NB4 (cell line): ENCODE measurements at regions not wholly inside any gene's neighbourhood (a gene's known extent, or its start where the extent isn't known, plus 50 kb on each side); places are given as distances from the start of the nearest gene placed in this dataset.

Experiments used
- POLR2A ChIP-seq: IDR thresholded peaks from 2 replicates; pipeline ENCODE4 v1.6.1; 2011; ENCODE audit warnings: mild to moderate bottlenecking; ENCODE audit not compliant: insufficient read length; ENCODE audit errors: extremely low read depth
- TF ChIP-seq, protein P1 (sequence below): IDR thresholded peaks from one replicate; pipeline ENCODE4 v1.5.1; 2012; ENCODE audit warnings: low read depth, low read length

DNA sequence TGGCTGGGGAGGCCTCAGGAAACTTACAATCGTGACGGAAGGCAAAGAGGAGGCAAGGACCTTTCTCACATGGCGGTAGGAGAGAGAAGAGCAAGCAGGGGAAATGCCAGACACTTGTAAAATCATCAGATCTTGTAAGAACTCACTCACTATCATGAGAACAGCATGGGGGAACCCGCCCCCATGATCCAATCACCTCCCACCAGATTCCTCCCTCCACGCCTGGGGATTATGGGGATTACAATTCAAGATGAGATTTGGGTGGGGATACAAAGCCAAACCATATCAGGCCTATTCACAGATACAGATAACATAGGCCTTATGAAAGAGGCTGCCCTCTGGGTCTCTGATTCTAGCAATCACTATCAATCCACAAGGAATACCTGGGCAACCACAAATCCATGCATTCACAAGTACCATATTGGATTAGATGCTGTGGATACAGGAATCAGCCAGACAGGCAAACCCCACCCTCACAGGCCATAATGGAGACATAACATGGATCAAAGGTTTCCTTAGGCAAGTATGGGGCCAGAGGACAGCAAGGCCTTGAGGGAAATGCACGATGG lies 284.9 kb downstream of the SOX9 start:
- TF ChIP-seq, protein P1, sequence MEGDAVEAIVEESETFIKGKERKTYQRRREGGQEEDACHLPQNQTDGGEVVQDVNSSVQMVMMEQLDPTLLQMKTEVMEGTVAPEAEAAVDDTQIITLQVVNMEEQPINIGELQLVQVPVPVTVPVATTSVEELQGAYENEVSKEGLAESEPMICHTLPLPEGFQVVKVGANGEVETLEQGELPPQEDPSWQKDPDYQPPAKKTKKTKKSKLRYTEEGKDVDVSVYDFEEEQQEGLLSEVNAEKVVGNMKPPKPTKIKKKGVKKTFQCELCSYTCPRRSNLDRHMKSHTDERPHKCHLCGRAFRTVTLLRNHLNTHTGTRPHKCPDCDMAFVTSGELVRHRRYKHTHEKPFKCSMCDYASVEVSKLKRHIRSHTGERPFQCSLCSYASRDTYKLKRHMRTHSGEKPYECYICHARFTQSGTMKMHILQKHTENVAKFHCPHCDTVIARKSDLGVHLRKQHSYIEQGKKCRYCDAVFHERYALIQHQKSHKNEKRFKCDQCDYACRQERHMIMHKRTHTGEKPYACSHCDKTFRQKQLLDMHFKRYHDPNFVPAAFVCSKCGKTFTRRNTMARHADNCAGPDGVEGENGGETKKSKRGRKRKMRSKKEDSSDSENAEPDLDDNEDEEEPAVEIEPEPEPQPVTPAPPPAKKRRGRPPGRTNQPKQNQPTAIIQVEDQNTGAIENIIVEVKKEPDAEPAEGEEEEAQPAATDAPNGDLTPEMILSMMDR, result no peak
- TF ChIP-seq POLR2A, result no peak
